HL-60 (cell line): ENCODE measurements at regions not wholly inside any gene's neighbourhood (a gene's known extent, or its start where the extent isn't known, plus 50 kb on each side); places are given as distances from the start of the nearest gene placed in this dataset.

Experiments used
- GABPA ChIP-seq: IDR thresholded peaks from 2 replicates; pipeline ENCODE4 v1.6.1; 2012; ENCODE audit warnings: low read depth
- POLR2AphosphoS5 ChIP-seq: IDR thresholded peaks from 2 replicates; pipeline ENCODE4 v1.6.1; 2012; ENCODE audit warnings: low read depth
- TF ChIP-seq, protein P1 (sequence below): IDR thresholded peaks from one replicate; pipeline ENCODE4 v1.5.1; 2011; ENCODE audit warnings: low read length, control low read depth, inconsistent platforms; ENCODE audit not compliant: insufficient read depth

DNA sequence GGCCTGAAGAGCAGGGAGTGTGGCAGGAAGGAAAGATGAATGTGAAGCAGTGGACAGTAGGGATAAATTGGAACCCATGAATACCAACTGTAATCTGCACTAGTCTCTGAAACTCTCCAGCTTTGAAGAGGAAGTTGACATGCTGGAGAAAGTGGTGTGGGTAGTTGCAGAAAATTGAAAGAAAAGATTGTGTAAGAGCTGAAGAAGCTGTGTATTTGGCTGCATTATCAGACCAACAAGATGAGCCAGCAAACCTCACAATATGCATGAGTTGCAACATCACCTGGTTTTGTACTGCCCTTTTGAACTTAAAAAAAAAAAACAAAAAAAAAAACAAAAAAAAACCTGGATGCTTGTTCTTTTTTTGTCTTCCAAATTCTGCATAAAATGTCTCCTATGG lies 921.9 kb upstream of the EYS start:
- TF ChIP-seq, protein P1, sequence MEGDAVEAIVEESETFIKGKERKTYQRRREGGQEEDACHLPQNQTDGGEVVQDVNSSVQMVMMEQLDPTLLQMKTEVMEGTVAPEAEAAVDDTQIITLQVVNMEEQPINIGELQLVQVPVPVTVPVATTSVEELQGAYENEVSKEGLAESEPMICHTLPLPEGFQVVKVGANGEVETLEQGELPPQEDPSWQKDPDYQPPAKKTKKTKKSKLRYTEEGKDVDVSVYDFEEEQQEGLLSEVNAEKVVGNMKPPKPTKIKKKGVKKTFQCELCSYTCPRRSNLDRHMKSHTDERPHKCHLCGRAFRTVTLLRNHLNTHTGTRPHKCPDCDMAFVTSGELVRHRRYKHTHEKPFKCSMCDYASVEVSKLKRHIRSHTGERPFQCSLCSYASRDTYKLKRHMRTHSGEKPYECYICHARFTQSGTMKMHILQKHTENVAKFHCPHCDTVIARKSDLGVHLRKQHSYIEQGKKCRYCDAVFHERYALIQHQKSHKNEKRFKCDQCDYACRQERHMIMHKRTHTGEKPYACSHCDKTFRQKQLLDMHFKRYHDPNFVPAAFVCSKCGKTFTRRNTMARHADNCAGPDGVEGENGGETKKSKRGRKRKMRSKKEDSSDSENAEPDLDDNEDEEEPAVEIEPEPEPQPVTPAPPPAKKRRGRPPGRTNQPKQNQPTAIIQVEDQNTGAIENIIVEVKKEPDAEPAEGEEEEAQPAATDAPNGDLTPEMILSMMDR: no peak
- TF ChIP-seq POLR2AphosphoS5 (0 out of 2 replicates have a peak, but pooled peaks have one; percentile 54), GABPA (no peak)
